GM23338 (cell line): ENCODE measurements at regions not wholly inside any gene's neighbourhood (a gene's known extent, or its start where the extent isn't known, plus 50 kb on each side); places are given as distances from the start of the nearest gene placed in this dataset.

Experiments
- ATAC-seq: fragments of 200-7000 bp; cut with Tn5 transposase; 3 replicates; pipeline ENCODE4 v1.9.1; 2020
- DNase-seq: peaks from one replicate; pipeline ENCODE4 v3.0.0-alpha.2; 2015; ENCODE audit warnings: low spot score
- H2AFZ ChIP-seq: fragments of 200-600 bp; sonication (generic); 2 replicates; pipeline ENCODE4 v1.8.0; 2016; ENCODE audit warnings: antibody characterized with exemption, mild to moderate bottlenecking, moderate library complexity
- H3F3A ChIP-seq: fragments of 200-600 bp; sonication (generic); replicated peaks from 2 replicates; pipeline ENCODE4 v1.8.0; 2017; ENCODE audit warnings: antibody characterized with exemption, mixed run types, low read depth
- H3K27ac ChIP-seq: fragments of 200-600 bp; sonication (generic); 2 replicates; pipeline ENCODE4 v1.6.1; 2016; ENCODE audit warnings: low read depth
- H3K27me3 ChIP-seq: fragments of 200-600 bp; sonication (generic); 2 replicates; pipeline ENCODE4 v1.8.0; 2016; ENCODE audit warnings: mild to moderate bottlenecking, mixed run types, moderate library complexity; ENCODE audit not compliant: insufficient read depth
- H3K36me3 ChIP-seq: fragments of 200-600 bp; sonication (generic); 2 replicates; pipeline ENCODE4 v1.8.0; 2016; ENCODE audit warnings: mild to moderate bottlenecking; ENCODE audit not compliant: insufficient read depth
- H3K4me1 ChIP-seq: fragments of 200-600 bp; sonication (generic); 2 replicates; pipeline ENCODE4 v1.8.0; 2016; ENCODE audit warnings: mild to moderate bottlenecking, moderate library complexity; ENCODE audit not compliant: insufficient read depth
- H3K4me2 ChIP-seq: fragments of 200-600 bp; sonication (generic); 2 replicates; pipeline ENCODE4 v1.7.1; 2017; ENCODE audit warnings: mixed run types
- H3K4me3 ChIP-seq: fragments of 200-600 bp; sonication (generic); 2 replicates; pipeline ENCODE4 v1.6.1; 2016; ENCODE audit warnings: mixed run types
- H3K79me2 ChIP-seq: fragments of 200-600 bp; sonication (generic); replicated peaks from 2 replicates; pipeline ENCODE4 v1.8.0; 2017; ENCODE audit warnings: mild to moderate bottlenecking; ENCODE audit not compliant: insufficient read depth
- H3K9me2 ChIP-seq: fragments of 200-600 bp; sonication (generic); 2 replicates; pipeline ENCODE4 v1.8.0; 2017; ENCODE audit not compliant: insufficient read depth
- H4K20me1 ChIP-seq: fragments of 200-600 bp; sonication (generic); replicated peaks from 2 replicates; pipeline ENCODE4 v1.8.0; 2017; ENCODE audit warnings: mild to moderate bottlenecking; ENCODE audit not compliant: insufficient read depth
- H3K27ac Mint-ChIP-seq: 2 replicates; pipeline ENCODE4 v1.8.0; 2020; ENCODE audit warnings: inconsistent platforms, mild to moderate bottlenecking, moderate library complexity, mixed read lengths
- H3K27me3 Mint-ChIP-seq: 3 replicates; pipeline ENCODE4 v1.8.0; 2022; ENCODE audit warnings: low read depth, mild to moderate bottlenecking, moderate library complexity, mixed read lengths, inconsistent platforms; ENCODE audit not compliant: insufficient read depth, poor library complexity
- H3K36me3 Mint-ChIP-seq: 3 replicates; pipeline ENCODE4 v1.8.0; 2021; ENCODE audit warnings: low read depth, mild to moderate bottlenecking, inconsistent platforms, moderate library complexity, mixed read lengths
- H3K4me1 Mint-ChIP-seq: 3 replicates; pipeline ENCODE4 v1.8.0; 2020; ENCODE audit warnings: mild to moderate bottlenecking, inconsistent platforms, mixed read lengths
- H3K4me3 Mint-ChIP-seq: 3 replicates; pipeline ENCODE4 v1.8.0; 2021; ENCODE audit warnings: moderate library complexity, mild to moderate bottlenecking, inconsistent platforms, mixed read lengths
- H3K9me3 Mint-ChIP-seq: 3 replicates; pipeline ENCODE4 v1.8.0; 2020; ENCODE audit warnings: moderate library complexity, mild to moderate bottlenecking, inconsistent platforms, mixed read lengths
- CREB1 ChIP-seq: fragments of 250-450 bp; sonication (Bioruptor Pico); IDR thresholded peaks from 2 replicates; pipeline ENCODE4 v1.5.0; 2020; ENCODE audit warnings: low read depth, mild to moderate bottlenecking, moderate library complexity
- EZH2 ChIP-seq: fragments of 200-600 bp; sonication (generic); IDR thresholded peaks from one replicate; pipeline ENCODE4 v1.8.0; 2017; ENCODE audit warnings: antibody characterized with exemption, mild to moderate bottlenecking, low read depth; ENCODE audit not compliant: unreplicated experiment
- EZH2phosphoT487 ChIP-seq: fragments of 200-600 bp; sonication (generic); IDR thresholded peaks from one replicate; pipeline ENCODE4 v1.8.1; 2018; ENCODE audit warnings: antibody characterized with exemption; ENCODE audit not compliant: unreplicated experiment
- JUNB ChIP-seq: IDR thresholded peaks from one replicate; pipeline ENCODE4 v1.6.1; 2016; ENCODE audit warnings: antibody characterized with exemption; ENCODE audit not compliant: unreplicated experiment
- NANOG ChIP-seq: IDR thresholded peaks from 2 replicates; pipeline ENCODE4 v1.6.1; 2016; ENCODE audit warnings: antibody characterized with exemption, borderline replicate concordance
- POLR2AphosphoS5 ChIP-seq: IDR thresholded peaks from 2 replicates; pipeline ENCODE4 v1.6.1; 2016; ENCODE audit warnings: antibody characterized with exemption, low read depth
- STAT1 ChIP-seq: IDR thresholded peaks from one replicate; pipeline ENCODE4 v1.6.1; 2016; ENCODE audit warnings: antibody characterized with exemption; ENCODE audit not compliant: unreplicated experiment
- ZNF114 ChIP-seq: fragments of 250-450 bp; sonication (Bioruptor Pico); IDR thresholded peaks from 2 replicates; pipeline ENCODE4 v1.5.0; 2020; ENCODE audit warnings: mild to moderate bottlenecking, moderate library complexity
- ZNF331 ChIP-seq: fragments of 250-450 bp; sonication (Bioruptor Pico); IDR thresholded peaks from 2 replicates; pipeline ENCODE4 v1.5.0; 2020; ENCODE audit warnings: low read depth, mild to moderate bottlenecking, moderate library complexity
- TF ChIP-seq, protein P1 (sequence below): fragments of 250-450 bp; sonication (Bioruptor Pico); IDR thresholded peaks from 2 replicates; pipeline ENCODE4 v1.5.0; 2020; ENCODE audit warnings: mild to moderate bottlenecking, moderate library complexity
- TF ChIP-seq, protein P2 (sequence below), 2 experiments: fragments of 200-600 bp in 1 of 2; sonication (generic) in 1 of 2; conservative IDR thresholded peaks; 2 replicates each; pipeline versions ENCODE4 v1.5.1 to v1.6.1; 2016 to 2017; ENCODE audit warnings: antibody characterized with exemption in 2 of 2, low read depth in 2 of 2, mild to moderate bottlenecking in 2 of 2, moderate library complexity in 1 of 2
- TF ChIP-seq, protein P3 (sequence below): IDR thresholded peaks from 2 replicates; pipeline ENCODE4 v1.6.1; 2016; ENCODE audit warnings: antibody characterized with exemption
- TF ChIP-seq, protein P4 (sequence below): IDR thresholded peaks from one replicate; pipeline ENCODE4 v1.6.1; 2018; ENCODE audit warnings: antibody characterized with exemption; ENCODE audit not compliant: unreplicated experiment

DNA sequence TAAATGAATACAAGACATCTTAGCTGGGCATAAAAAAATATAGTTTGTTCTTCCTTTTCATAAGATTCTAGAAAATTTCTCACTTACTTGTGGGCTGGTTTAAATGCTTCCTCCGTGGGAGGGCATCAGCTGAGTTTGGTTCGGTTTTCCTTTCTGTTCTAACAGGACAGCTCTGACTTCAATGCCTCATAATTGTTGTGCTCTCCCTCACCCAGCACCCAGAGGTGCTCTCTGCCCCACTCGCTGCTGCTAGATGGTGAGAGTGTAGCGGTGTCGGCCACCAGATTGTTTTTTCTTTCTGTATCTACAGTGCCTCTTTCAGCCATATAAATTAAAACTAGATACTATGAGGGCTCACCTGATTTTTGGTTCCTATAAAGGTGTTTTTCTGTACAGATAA, 407.2 kb upstream of the CDH7 start:
- no peak overlapping the region for H3K4me2 ChIP-seq
- H2AFZ ChIP-seq = 0 out of 2 replicates have a peak overlapping the region, but pooled peaks have one; percentile 24
- no peaks in the 10 kb centered on the region for H4K20me1 ChIP-seq
- H3K27me3 ChIP-seq = no peaks in the 10 kb centered on the region
- no peaks in the 10 kb centered on the region for H3K36me3 ChIP-seq
- Mint-ChIP-seq H3K27ac (no peak overlapping the region), H3K4me1 (peaks cover 3% of the 10 kb centered on the region; the same call in 2 of the 3 replicates), H3K36me3 (no peaks in the 10 kb centered on the region), H3K27me3 (no peaks in the 10 kb centered on the region), H3K9me3 (no peaks in the 10 kb centered on the region), H3K4me3 (no peak overlapping the region)
- no peaks in the 10 kb centered on the region for H3K79me2 ChIP-seq
- no peak overlapping the region for H3K27ac ChIP-seq
- H3K4me1 ChIP-seq = no peaks in the 10 kb centered on the region
- DNase-seq (no peak), ATAC-seq (no peak)
- TF ChIP-seq, protein P1, sequence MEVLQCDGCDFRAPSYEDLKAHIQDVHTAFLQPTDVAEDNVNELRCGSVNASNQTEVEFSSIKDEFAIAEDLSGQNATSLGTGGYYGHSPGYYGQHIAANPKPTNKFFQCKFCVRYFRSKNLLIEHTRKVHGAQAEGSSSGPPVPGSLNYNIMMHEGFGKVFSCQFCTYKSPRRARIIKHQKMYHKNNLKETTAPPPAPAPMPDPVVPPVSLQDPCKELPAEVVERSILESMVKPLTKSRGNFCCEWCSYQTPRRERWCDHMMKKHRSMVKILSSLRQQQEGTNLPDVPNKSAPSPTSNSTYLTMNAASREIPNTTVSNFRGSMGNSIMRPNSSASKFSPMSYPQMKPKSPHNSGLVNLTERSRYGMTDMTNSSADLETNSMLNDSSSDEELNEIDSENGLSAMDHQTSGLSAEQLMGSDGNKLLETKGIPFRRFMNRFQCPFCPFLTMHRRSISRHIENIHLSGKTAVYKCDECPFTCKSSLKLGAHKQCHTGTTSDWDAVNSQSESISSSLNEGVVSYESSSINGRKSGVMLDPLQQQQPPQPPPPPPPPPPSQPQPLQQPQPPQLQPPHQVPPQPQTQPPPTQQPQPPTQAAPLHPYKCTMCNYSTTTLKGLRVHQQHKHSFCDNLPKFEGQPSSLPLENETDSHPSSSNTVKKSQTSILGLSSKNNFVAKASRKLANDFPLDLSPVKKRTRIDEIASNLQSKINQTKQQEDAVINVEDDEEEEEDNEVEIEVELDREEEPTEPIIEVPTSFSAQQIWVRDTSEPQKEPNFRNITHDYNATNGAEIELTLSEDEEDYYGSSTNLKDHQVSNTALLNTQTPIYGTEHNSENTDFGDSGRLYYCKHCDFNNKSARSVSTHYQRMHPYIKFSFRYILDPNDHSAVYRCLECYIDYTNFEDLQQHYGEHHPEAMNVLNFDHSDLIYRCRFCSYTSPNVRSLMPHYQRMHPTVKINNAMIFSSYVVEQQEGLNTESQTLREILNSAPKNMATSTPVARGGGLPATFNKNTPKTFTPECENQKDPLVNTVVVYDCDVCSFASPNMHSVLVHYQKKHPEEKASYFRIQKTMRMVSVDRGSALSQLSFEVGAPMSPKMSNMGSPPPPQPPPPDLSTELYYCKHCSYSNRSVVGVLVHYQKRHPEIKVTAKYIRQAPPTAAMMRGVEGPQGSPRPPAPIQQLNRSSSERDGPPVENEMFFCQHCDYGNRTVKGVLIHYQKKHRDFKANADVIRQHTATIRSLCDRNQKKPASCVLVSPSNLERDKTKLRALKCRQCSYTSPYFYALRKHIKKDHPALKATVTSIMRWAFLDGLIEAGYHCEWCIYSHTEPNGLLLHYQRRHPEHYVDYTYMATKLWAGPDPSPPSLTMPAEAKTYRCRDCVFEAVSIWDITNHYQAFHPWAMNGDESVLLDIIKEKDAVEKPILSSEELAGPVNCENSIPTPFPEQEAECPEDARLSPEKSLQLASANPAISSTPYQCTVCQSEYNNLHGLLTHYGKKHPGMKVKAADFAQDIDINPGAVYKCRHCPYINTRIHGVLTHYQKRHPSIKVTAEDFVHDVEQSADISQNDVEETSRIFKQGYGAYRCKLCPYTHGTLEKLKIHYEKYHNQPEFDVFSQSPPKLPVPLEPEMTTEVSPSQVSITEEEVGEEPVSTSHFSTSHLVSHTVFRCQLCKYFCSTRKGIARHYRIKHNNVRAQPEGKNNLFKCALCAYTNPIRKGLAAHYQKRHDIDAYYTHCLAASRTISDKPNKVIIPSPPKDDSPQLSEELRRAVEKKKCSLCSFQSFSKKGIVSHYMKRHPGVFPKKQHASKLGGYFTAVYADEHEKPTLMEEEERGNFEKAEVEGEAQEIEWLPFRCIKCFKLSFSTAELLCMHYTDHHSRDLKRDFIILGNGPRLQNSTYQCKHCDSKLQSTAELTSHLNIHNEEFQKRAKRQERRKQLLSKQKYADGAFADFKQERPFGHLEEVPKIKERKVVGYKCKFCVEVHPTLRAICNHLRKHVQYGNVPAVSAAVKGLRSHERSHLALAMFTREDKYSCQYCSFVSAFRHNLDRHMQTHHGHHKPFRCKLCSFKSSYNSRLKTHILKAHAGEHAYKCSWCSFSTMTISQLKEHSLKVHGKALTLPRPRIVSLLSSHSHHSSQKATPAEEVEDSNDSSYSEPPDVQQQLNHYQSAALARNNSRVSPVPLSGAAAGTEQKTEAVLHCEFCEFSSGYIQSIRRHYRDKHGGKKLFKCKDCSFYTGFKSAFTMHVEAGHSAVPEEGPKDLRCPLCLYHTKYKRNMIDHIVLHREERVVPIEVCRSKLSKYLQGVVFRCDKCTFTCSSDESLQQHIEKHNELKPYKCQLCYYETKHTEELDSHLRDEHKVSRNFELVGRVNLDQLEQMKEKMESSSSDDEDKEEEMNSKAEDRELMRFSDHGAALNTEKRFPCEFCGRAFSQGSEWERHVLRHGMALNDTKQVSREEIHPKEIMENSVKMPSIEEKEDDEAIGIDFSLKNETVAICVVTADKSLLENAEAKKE (CRISPR knock-in tag) = no peak
- TF ChIP-seq JUNB (no peak), NANOG (no peak), ZNF114 (CRISPR knock-in tag) (no peak), ZNF331 (CRISPR knock-in tag) (no peak), EZH2phosphoT487 (no peak), STAT1 (no peak), POLR2AphosphoS5 (no peak), EZH2 (no peak), CREB1 (CRISPR knock-in tag) (no peak)
- TF ChIP-seq, protein P2, sequence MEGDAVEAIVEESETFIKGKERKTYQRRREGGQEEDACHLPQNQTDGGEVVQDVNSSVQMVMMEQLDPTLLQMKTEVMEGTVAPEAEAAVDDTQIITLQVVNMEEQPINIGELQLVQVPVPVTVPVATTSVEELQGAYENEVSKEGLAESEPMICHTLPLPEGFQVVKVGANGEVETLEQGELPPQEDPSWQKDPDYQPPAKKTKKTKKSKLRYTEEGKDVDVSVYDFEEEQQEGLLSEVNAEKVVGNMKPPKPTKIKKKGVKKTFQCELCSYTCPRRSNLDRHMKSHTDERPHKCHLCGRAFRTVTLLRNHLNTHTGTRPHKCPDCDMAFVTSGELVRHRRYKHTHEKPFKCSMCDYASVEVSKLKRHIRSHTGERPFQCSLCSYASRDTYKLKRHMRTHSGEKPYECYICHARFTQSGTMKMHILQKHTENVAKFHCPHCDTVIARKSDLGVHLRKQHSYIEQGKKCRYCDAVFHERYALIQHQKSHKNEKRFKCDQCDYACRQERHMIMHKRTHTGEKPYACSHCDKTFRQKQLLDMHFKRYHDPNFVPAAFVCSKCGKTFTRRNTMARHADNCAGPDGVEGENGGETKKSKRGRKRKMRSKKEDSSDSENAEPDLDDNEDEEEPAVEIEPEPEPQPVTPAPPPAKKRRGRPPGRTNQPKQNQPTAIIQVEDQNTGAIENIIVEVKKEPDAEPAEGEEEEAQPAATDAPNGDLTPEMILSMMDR (conservative IDR thresholded peaks at IDR 0.05; ENCODE audit: low read depth in 2 of 2) = no peak
- TF ChIP-seq, protein P3, sequence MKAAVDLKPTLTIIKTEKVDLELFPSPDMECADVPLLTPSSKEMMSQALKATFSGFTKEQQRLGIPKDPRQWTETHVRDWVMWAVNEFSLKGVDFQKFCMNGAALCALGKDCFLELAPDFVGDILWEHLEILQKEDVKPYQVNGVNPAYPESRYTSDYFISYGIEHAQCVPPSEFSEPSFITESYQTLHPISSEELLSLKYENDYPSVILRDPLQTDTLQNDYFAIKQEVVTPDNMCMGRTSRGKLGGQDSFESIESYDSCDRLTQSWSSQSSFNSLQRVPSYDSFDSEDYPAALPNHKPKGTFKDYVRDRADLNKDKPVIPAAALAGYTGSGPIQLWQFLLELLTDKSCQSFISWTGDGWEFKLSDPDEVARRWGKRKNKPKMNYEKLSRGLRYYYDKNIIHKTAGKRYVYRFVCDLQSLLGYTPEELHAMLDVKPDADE = no peak
- TF ChIP-seq, protein P4, sequence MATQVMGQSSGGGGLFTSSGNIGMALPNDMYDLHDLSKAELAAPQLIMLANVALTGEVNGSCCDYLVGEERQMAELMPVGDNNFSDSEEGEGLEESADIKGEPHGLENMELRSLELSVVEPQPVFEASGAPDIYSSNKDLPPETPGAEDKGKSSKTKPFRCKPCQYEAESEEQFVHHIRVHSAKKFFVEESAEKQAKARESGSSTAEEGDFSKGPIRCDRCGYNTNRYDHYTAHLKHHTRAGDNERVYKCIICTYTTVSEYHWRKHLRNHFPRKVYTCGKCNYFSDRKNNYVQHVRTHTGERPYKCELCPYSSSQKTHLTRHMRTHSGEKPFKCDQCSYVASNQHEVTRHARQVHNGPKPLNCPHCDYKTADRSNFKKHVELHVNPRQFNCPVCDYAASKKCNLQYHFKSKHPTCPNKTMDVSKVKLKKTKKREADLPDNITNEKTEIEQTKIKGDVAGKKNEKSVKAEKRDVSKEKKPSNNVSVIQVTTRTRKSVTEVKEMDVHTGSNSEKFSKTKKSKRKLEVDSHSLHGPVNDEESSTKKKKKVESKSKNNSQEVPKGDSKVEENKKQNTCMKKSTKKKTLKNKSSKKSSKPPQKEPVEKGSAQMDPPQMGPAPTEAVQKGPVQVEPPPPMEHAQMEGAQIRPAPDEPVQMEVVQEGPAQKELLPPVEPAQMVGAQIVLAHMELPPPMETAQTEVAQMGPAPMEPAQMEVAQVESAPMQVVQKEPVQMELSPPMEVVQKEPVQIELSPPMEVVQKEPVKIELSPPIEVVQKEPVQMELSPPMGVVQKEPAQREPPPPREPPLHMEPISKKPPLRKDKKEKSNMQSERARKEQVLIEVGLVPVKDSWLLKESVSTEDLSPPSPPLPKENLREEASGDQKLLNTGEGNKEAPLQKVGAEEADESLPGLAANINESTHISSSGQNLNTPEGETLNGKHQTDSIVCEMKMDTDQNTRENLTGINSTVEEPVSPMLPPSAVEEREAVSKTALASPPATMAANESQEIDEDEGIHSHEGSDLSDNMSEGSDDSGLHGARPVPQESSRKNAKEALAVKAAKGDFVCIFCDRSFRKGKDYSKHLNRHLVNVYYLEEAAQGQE = no peak
- H3K4me3 ChIP-seq = no peak overlapping the region
- H3K9me2 ChIP-seq = no peaks in the 10 kb centered on the region
- no peaks in the 10 kb centered on the region for H3F3A ChIP-seq
